NCI-H2107 treated with DMSO at 0.1 percent for 48 hours (cell line): ENCODE measurements at regions not wholly inside any gene's neighbourhood (a gene's known extent, or its start where the extent isn't known, plus 50 kb on each side); places are given as distances from the start of the nearest gene placed in this dataset.
A peak's percentile ranks its signal among the peaks of the same experiment; 100 is the strongest.
"Not testable (repeated sequence)": the region's sequence is repeated elsewhere in the genome, so short reads cannot be mapped to it uniquely, and the experiment has no call there.

ENCODE experiments used
- DNase-seq: peaks from one replicate; lab custom pipeline; 2025; ENCODE audit not compliant: unreplicated experiment; lab: John Stamatoyannopoulos, UW

- no peak for DNase-seq
Measured at GRCh38 chr11:23453522-23453921, 593.2 kb upstream of the CCDC179 start.

GRCh38 chr11:23455321-23455891 lies 595.1 kb upstream of the CCDC179 start:
- no peak for DNase-seq

GRCh38 chr11:23457641-23458040 lies 597.4 kb upstream of the CCDC179 start:
- no peak for DNase-seq

- DNase-seq, result no peak
Measured at GRCh38 chr11:23471878-23472277, 611.6 kb upstream of the CCDC179 start.

GRCh38 chr11:23473782-23474181 lies 613.5 kb upstream of the CCDC179 start:
- no peak for DNase-seq

GRCh38 chr11:23480736-23481135 lies 620.5 kb upstream of the CCDC179 start:
- DNase-seq, result no peak

GRCh38 chr11:23484146-23484545 lies 623.9 kb upstream of the CCDC179 start:
- DNase-seq, result not testable (repeated sequence)

GRCh38 chr11:23484618-23485017 lies 624.3 kb upstream of the CCDC179 start:
- not testable (repeated sequence) for DNase-seq

- DNase-seq, result no peak
Measured at GRCh38 chr11:23490557-23491235, 630.4 kb upstream of the CCDC179 start.

GRCh38 chr11:23494981-23495380 lies 634.7 kb upstream of the CCDC179 start:
- no peak for DNase-seq

GRCh38 chr11:23496340-23496739 lies 636.1 kb upstream of the CCDC179 start:
- no peak for DNase-seq

GRCh38 chr11:23497040-23497439 lies 636.8 kb upstream of the CCDC179 start:
- no peak for DNase-seq

GRCh38 chr11:23502389-23502788 lies 642.1 kb upstream of the CCDC179 start:
- no peak for DNase-seq

- no peak for DNase-seq
Measured at GRCh38 chr11:23502826-23503225, 642.6 kb upstream of the CCDC179 start.

- no peak for DNase-seq
Measured at GRCh38 chr11:23509023-23509422, 648.7 kb upstream of the CCDC179 start.

GRCh38 chr11:23509821-23510220 lies 649.5 kb upstream of the CCDC179 start:
- no peak for DNase-seq

- no peak for DNase-seq
Measured at GRCh38 chr11:23519194-23519593, 658.9 kb upstream of the CCDC179 start.

- no peak for DNase-seq
Measured at GRCh38 chr11:23520226-23520960, 660.1 kb upstream of the CCDC179 start.

GRCh38 chr11:23536907-23537306 lies 676.6 kb upstream of the CCDC179 start:
- no peak for DNase-seq

- no peak for DNase-seq
Measured at GRCh38 chr11:23539556-23539955, 679.3 kb upstream of the CCDC179 start.

GRCh38 chr11:23540101-23540561 lies 679.9 kb upstream of the CCDC179 start:
- peak; percentile 31 for DNase-seq

GRCh38 chr11:23542189-23542588 lies 681.9 kb upstream of the CCDC179 start:
- DNase-seq, result no peak
